Left ventricle myocardium inferior (tissue), 1 donor: ENCODE measurements at regions not wholly inside any gene's neighbourhood (a gene's known extent, or its start where the extent isn't known, plus 50 kb on each side); places are given as distances from the start of the nearest gene placed in this dataset.

Source experiments
- DNase-seq: peaks from one replicate; pipeline ENCODE4 v3.0.0-alpha.2; 2020
- H3K27ac ChIP-seq: fragments of 200-600 bp; replicated peaks from 2 replicates; pipeline ENCODE4 v1.8.0; 2021
- H3K27me3 ChIP-seq: fragments of 200-600 bp; 2 replicates; pipeline ENCODE4 v1.8.0; 2021; ENCODE audit warnings: low read depth
- H3K36me3 ChIP-seq: fragments of 200-600 bp; 2 replicates; pipeline ENCODE4 v1.8.0; 2021
- H3K4me1 ChIP-seq: fragments of 200-600 bp; 2 replicates; pipeline ENCODE4 v1.8.0; 2021
- H3K4me3 ChIP-seq: fragments of 200-600 bp; 2 replicates; pipeline ENCODE4 v1.8.0; 2021; ENCODE audit warnings: mild to moderate bottlenecking, moderate library complexity
- H3K9me3 ChIP-seq: fragments of 200-600 bp; replicated peaks from 2 replicates; pipeline ENCODE4 v1.8.0; 2021
- intact Hi-C: fragments of 100-400 bp; cut with micrococcal nuclease; formaldehyde crosslinking; loops from one replicate; pipeline ENCODE4 v1.11.0; 2022
- TF ChIP-seq, protein P1 (sequence below): fragments of 200-600 bp; IDR thresholded peaks from 2 replicates; pipeline ENCODE4 v1.8.0; 2021; ENCODE audit warnings: antibody characterized with exemption, mild to moderate bottlenecking, borderline replicate concordance
- donor health status: DM: no; HTN: yes; CAD: no; lungs with severe emphysema.

DNA sequence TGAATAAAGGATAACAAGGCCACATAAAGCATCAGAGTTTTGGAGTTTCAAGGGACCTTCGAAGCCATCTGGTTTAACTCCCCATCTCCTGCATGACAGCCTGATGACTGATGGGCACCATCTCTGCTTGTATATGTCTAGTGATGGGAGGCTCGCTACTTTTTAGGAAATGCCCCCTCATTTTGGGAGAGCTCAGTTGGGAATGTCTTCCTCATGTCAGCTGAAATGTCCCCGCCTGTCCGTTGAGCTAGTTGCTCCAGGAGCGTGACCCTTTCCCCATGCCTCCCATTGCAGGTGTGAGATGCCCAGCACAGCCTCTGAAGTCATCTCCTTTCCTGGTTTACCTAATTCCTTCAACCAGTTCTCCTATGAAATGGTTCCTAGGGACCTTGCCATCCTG is 69.6 kb upstream of the CAPRIN2 start:
- no peak overlapping the region for H3K4me3 ChIP-seq
- no peak for DNase-seq
- no peaks in the 10 kb centered on the region for H3K36me3 ChIP-seq
- no peaks in the 10 kb centered on the region for H3K9me3 ChIP-seq
- TF ChIP-seq, protein P1, sequence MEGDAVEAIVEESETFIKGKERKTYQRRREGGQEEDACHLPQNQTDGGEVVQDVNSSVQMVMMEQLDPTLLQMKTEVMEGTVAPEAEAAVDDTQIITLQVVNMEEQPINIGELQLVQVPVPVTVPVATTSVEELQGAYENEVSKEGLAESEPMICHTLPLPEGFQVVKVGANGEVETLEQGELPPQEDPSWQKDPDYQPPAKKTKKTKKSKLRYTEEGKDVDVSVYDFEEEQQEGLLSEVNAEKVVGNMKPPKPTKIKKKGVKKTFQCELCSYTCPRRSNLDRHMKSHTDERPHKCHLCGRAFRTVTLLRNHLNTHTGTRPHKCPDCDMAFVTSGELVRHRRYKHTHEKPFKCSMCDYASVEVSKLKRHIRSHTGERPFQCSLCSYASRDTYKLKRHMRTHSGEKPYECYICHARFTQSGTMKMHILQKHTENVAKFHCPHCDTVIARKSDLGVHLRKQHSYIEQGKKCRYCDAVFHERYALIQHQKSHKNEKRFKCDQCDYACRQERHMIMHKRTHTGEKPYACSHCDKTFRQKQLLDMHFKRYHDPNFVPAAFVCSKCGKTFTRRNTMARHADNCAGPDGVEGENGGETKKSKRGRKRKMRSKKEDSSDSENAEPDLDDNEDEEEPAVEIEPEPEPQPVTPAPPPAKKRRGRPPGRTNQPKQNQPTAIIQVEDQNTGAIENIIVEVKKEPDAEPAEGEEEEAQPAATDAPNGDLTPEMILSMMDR = no peak
- peaks cover 6% of the 10 kb centered on the region for H3K27me3 ChIP-seq
- peaks cover 18% of the 10 kb centered on the region for H3K4me1 ChIP-seq
- no peak overlapping the region for H3K27ac ChIP-seq
- intact Hi-C loops = no loop called here

DNA sequence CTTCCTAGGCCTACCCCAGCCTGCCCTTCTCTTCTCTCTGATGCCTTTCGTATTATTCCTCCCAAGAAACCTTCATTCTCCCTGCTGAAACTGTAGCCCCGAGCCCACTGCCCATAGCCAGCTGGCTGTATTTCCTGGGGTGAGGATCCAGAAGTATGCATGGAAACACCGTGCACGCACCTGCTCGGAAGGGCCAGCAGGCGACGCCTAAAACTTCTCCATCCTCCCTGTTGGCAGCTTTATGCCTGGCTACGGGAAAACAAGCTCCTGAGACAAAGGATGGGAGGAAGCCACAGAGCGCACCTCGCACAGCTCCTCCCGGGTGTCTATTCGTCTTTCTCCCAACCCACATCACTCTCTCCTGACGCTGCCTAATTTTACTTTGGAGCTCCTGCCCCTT is 69.0 kb upstream of the CAPRIN2 start:
- no peak overlapping the region for H3K4me3 ChIP-seq
- H3K36me3 ChIP-seq = no peaks in the 10 kb centered on the region
- no peak overlapping the region for H3K27ac ChIP-seq
- intact Hi-C loops = no loop called here
- peaks cover 9% of the 10 kb centered on the region for H3K27me3 ChIP-seq
- no peaks in the 10 kb centered on the region for H3K9me3 ChIP-seq
- no peak for DNase-seq
- peaks cover 18% of the 10 kb centered on the region for H3K4me1 ChIP-seq
- TF ChIP-seq, protein P1 = no peak

DNA sequence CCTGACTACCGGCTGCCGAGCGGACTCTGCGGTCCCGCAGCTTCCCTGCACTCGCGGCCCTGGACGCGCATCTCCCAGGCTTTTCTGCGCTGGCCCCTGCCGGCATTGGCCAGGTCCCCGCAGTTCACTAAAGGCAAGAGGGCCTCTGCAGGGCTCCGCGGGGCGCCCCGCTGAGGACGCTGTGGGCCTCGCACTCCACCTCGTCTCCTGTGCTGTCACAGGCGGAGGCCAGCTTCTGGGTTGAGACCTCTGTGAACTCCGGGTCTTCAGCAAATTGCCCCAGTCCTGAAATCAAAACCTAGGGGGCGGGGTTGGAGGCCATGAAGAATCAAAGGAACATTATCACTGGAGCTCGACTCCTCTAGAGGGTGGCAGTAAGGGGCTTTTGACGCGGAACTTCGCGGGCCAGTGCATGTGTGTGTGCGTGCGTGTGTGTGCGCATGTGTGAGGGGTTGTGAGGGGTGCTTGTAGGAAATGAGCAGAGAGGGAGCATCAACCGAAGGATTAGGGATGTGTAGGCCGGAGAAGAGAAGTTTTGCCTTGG is 68.5 kb upstream of the CAPRIN2 start:
- Histone ChIP-seq H3K27ac (peak overlapping the region; percentile 65), H3K36me3 (no peaks in the 10 kb centered on the region), H3K4me1 (peaks cover 18% of the 10 kb centered on the region), H3K4me3 (peak overlapping the region; percentile 67), H3K9me3 (no peaks in the 10 kb centered on the region), H3K27me3 (peaks cover 14% of the 10 kb centered on the region)
- intact Hi-C loops = no loop called here
- TF ChIP-seq, protein P1 = peak; percentile 28
- peak; percentile 31 for DNase-seq

DNA sequence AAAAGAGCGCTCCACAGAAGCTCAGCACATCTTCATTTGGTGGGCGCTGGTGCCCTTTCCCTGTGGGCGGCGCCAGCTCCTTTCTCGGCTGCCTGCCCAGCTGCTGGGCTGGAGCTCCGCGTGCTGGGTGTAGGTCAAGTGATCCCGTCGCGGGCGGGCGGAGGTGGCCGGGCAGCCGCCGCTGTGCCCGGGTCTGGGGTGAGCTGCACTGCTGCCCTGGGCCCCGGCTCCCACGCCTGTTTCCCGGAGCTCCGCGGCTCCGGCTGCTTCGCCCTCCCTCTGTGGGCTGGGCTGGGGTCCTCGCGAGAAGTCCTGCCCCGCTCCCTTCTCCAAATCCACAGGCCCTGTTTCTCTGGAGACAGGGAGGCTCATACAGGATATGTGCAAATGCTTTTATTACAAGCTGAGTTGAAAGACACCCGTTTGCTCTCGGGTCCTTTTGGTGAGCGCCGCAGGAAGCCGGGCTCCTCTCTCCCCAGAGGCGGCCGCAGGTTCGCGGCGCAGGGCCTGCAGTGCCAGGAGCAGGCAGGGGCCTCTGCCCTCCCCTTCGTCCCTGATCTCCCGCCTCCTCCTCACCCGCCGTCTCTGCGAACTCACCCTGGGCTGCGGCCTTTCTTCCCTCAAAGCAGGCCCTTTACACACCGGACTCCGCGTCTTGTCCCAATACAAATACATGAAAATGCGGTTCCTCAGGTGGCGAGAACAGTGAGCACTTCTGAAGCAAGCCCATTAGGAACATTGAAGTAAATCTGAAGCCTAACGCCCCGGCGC is 67.8 kb upstream of the CAPRIN2 start:
- Histone ChIP-seq H3K4me3 (peak overlapping the region; percentile 67), H3K27ac (peak overlapping the region; percentile 65), H3K36me3 (no peaks in the 10 kb centered on the region), H3K27me3 (peaks cover 19% of the 10 kb centered on the region), H3K9me3 (no peaks in the 10 kb centered on the region), H3K4me1 (peaks cover 18% of the 10 kb centered on the region)
- peak; percentile 68 for DNase-seq
- intact Hi-C loops = no loop called here
- TF ChIP-seq, protein P1 = peak; percentile 17

DNA sequence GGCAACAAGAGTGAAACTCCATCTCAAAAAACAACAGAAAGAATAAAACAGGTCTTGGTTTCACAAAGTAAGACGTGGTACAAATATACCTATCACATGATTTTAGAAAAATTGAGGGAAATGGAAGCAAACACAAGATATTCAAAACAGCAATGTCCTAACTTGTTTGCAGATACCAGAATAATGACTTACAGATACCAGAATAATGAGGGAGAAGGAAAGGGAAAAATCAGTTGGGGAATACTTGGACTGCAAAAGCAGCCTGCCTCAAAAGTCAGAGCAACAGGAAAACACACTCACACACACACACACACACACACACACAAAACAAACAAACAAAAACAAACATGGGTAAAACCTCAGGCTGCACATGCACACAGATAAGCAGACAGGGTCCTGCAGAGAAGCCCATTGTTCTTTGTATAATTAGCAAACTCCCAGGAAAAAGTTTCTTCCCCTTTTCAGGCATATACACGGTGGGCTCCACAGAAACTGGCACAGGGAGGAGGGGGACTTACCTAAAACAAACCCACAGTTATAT is 65.7 kb upstream of the CAPRIN2 start:
- Histone ChIP-seq H3K27me3 (peaks cover 20% of the 10 kb centered on the region), H3K27ac (no peak overlapping the region), H3K4me1 (peaks cover 18% of the 10 kb centered on the region), H3K9me3 (no peaks in the 10 kb centered on the region), H3K4me3 (no peak overlapping the region), H3K36me3 (no peaks in the 10 kb centered on the region)
- intact Hi-C loops = no loop called here
- DNase-seq = no peak
- TF ChIP-seq, protein P1 = no peak
